HTR-8/SVneo (cell line): ENCODE measurements at regions not wholly inside any gene's neighbourhood (a gene's known extent, or its start where the extent isn't known, plus 50 kb on each side); places are given as distances from the start of the nearest gene placed in this dataset.
A peak's percentile ranks its signal among the peaks of the same experiment; 100 is the strongest.
"Not testable (repeated sequence)": the region's sequence is repeated elsewhere in the genome, so short reads cannot be mapped to it uniquely, and the experiment has no call there.

Experiments used
- DNase-seq: peaks from one replicate; pipeline ENCODE4 v3.0.0; 2011; ENCODE audit warnings: low spot score, mixed read lengths; ENCODE audit not compliant: insufficient read length
- FAIRE-seq: peaks from 2 replicates; lab custom pipeline; 2011; peaks lifted over from hg19 to GRCh38; lab: Jason Lieb, UNC

- FAIRE-seq = no peak
- no peak for DNase-seq
Measured at GRCh38 chr1:96538111-96538641, 183.4 kb upstream of the PTBP2 start.

GRCh38 chr1:96538883-96539282 lies 182.7 kb upstream of the PTBP2 start:
- DNase-seq (no peak), FAIRE-seq (no peak)

DNA sequence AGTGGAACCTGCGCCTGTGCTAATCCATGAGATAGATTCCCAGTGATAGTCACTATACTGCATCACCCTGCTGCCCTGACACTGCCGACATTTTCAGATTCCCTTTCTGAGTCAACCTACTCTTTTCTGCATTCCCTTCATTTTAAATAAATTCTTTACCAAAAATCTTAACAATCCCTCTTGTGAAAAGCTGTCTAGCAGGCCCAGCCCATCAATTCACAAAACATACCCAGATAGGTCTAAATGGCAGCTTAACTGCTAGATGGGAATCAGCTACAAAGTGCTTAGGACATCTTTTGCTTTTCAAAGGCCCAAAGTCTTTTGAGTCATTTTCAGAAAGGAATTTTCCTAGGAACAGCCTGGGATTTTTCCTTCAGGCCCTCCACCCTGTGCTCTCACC lies 180.1 kb upstream of the PTBP2 start:
- no peak for DNase-seq
- no peak for FAIRE-seq

- no peak for FAIRE-seq
Measured at GRCh38 chr1:96544051-96544830, 177.3 kb upstream of the PTBP2 start.

GRCh38 chr1:96544831-96545221 lies 176.8 kb upstream of the PTBP2 start:
- DNase-seq = no peak
- no peak for FAIRE-seq

More at GRCh38 chr1:96544051-96544830, 177.3 kb upstream of the PTBP2 start:
- DNase-seq = no peak

- no peak for DNase-seq
- no peak for FAIRE-seq
Measured at GRCh38 chr1:96545935-96546656, 175.5 kb upstream of the PTBP2 start.

GRCh38 chr1:96550061-96550460 lies 171.5 kb upstream of the PTBP2 start:
- DNase-seq (no peak), FAIRE-seq (no peak)

DNA sequence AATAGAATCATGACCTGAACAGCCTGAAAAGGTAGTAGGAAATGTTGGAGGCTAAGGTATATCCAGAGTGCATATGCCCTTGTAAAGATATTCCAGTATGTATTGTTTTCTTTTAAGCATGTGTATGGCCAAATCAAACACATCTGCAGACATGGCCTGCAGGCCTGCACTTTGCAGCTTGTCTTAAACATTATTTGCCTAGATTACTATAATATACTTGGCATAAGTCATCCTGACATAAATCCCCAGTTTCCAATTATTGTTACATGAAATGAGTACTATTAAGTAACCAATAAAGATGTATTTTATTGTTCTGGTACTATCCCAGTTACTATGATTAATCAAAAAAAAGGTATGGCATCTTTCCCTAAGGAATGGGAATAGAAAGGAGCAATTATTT lies 169.1 kb upstream of the PTBP2 start:
- DNase-seq = no peak
- no peak for FAIRE-seq

DNA sequence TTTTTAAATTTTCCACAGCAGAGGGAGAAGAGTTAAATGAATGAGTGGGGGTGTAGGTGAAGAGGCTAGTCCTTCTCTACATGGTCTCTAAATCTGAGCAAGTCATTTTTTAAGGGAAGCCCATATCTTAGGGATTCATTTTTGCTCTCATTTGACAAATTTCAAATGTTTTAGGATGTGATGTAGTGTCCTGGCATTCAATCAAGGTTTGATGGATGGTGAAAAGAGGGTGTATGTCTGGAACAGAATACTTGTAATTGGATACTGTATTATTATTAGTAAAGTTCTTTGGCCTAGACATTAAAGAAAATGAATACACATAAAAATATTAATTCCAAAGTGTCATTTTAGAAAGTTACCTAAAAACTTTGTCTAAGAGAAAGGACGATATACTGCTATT lies 167.8 kb upstream of the PTBP2 start:
- DNase-seq (no peak), FAIRE-seq (no peak)

DNA sequence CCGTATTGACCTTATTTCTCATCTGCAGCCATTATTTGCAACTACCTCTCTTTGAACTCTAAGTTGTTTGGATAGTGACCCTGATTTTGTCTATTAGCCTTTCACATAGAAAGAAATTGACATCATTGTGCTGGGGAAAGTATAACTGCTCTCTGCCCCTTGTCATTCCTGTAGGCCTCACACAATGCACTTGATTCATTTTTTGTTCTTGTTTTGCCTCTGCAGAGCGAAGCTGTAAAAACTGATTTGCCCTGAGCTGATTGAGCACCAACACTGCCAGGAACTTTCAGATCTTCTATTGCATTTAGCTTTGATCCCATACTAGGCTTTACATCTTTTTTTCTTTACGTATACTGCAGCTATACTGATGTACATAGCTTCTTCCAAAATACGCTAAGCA lies 167.2 kb upstream of the PTBP2 start:
- DNase-seq (no peak), FAIRE-seq (no peak)

DNA sequence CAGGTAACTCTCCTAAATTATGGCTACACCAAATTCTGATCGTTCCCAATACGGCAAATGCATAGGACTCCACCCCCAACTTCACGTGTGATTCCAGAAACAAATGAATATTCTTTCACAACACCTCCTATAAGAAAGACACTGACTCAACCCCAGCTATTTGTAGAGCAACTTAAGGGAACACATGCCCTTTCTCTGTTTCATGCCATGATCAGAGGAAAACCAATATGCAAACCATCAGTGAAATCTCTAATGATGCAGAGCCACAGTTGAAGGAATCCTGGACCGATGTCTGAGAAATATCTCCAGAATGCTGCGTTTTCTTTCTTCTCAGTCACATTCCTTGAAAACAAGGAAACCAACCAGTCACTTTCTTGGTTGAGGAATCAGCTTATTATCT lies 164.2 kb upstream of the PTBP2 start:
- DNase-seq = no peak
- FAIRE-seq = no peak

DNA sequence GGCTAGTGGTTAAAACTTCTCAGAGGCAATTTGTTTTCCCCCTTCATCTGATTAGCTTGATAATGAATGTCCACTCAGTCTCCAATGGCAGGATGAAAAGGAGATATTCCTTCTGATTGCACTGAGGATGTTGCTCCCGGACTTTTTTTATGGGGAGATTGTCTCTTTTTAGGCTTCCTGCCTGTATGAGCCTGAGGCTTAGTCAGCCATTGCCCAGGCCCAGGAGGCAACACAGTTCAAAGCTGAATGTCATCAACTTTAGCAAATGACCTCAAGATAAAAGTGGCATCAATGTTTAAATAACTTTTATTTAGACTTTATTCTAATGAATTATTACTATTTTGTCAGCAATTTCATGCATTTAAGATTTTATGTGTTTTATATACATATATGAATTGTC lies 162.9 kb upstream of the PTBP2 start:
- DNase-seq (no peak), FAIRE-seq (no peak)

- FAIRE-seq (no peak), DNase-seq (no peak)
Measured at GRCh38 chr1:96559181-96559580, 162.4 kb upstream of the PTBP2 start.

- FAIRE-seq (no peak), DNase-seq (peak; percentile 4)
Measured at GRCh38 chr1:96559707-96560596, 161.6 kb upstream of the PTBP2 start.

DNA sequence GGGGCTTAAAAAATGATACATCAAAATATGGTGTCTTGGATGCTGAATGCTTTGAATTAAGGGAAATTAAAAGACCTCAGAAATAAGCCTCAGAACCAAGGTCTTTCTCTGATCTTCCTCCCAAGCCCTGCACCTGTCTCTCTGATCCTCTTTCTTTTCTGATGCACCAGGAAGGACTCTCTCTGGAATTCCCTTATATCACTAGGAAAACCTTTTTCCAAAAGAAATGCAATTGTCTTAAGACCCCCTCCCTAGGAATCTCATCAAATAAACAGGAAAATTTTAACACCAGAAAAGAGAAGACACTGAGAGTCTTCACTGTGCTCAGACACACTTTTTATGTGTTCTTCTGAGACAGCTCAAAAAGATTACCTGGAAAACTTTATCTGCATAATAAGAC lies 159.5 kb upstream of the PTBP2 start:
- FAIRE-seq (no peak), DNase-seq (no peak)

DNA sequence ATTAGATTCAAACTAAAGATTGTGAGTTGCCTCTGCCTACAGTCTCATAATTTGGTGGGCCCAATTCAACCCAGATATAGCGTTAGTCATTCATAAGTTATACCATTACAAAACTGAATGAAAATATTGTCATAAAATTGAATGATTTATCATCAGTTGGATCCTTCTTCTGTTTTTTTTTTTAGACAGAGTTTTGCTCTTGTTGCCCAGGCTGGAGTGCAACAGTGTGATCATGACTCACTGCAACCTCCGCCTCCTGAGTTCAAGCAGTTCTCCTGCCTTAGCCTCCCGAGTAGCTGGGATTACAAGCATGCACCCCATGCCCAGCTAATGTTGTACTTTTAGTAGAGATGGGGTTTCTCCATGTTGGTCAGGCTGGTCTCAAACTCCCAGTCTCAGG lies 157.2 kb upstream of the PTBP2 start:
- not testable (repeated sequence) for FAIRE-seq, DNase-seq

DNA sequence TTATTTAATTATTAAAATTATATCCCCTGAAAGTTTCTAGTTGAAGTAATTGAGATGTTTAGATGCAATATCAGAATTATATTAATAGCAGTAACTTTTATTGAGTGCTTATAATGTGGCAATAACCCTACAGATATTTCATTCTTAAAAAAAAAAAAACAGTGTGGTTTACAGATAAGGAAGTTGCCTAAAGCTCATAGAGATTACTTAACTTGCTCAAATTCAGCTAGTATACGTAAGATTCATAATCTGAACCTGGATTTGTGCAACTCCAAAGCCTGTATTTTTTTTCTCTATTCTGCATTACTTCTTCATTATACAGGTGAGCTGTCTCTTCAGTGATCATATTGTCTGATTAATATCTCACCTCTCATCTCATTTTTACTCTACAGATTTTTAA lies 156.0 kb upstream of the PTBP2 start:
- DNase-seq = no peak
- no peak for FAIRE-seq

GRCh38 chr1:96568639-96569038 lies 152.9 kb upstream of the PTBP2 start:
- DNase-seq (no peak), FAIRE-seq (no peak)

DNA sequence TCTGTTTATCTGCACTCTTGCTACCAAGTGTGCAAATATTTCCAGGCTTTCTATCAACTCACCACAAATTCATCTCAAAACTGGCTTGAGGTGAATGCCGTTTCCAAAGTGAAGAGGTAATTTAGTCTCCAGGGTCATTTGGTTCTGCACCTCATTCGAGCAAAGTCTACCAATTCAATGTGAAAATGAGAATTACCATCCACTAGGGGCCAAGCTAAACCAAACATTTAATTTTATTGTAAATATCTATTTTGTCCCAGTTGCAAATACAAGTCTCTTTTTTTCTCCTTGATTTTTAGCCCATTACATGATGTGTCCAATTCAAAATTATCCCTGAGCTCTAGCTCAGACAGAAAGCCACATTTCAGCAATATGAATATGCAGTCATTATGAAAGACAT lies 152.3 kb upstream of the PTBP2 start:
- no peak for DNase-seq
- no peak for FAIRE-seq

DNA sequence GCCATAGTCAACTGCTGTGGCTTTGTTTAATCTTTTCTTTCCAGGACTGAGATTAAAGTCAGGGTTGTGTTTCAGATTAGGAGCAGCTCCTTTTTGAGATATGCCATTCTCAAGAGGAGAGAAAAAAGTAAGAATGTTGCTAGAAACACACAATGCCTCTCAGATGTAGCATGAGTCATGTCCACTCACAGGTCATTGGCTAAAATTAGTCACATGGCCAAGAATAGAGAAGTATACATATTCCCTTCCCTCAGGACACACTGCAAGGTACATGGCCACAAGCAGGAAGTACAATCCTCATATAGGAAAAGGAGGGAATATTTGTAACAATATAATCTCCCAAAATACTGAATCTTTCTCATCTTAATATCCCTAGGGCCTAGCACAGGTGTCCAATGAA lies 141.9 kb upstream of the PTBP2 start:
- no peak for FAIRE-seq

GRCh38 chr1:96580920-96581319 lies 140.7 kb upstream of the PTBP2 start:
- DNase-seq (no peak), FAIRE-seq (no peak)

More for the DNA sequence above, 141.9 kb upstream of the PTBP2 start:
- no peak for DNase-seq
